Activated naive CD4-positive, alpha-beta T cell treated with anti-CD3 and anti-CD28 coated beads for 36 hours (primary cell): ENCODE measurements at regions not wholly inside any gene's neighbourhood (a gene's known extent, or its start where the extent isn't known, plus 50 kb on each side); places are given as distances from the start of the nearest gene placed in this dataset.

Experiments used
- CTCF ChIA-PET: fragments of 350-600 bp; sonication (Branson Sonifier 250); formaldehyde crosslinking; loops from one replicate; lab custom pipeline; 2021; ENCODE audit warnings: antibody characterized with exemption; lab: Charles Lee
- DNase-seq: peaks from one replicate; pipeline ENCODE4 v3.0.0-alpha.2; 2020
- H3K27ac Mint-ChIP-seq: one replicate; pipeline ENCODE4 v1.8.0; 2021; ENCODE audit warnings: mild to moderate bottlenecking, mixed read lengths
- H3K27me3 Mint-ChIP-seq: one replicate; pipeline ENCODE4 v1.8.0; 2021; ENCODE audit warnings: low read depth, mixed read lengths
- H3K36me3 Mint-ChIP-seq: one replicate; pipeline ENCODE4 v1.8.0; 2021; ENCODE audit warnings: low read depth, mixed read lengths
- H3K4me1 Mint-ChIP-seq: one replicate; pipeline ENCODE4 v1.8.0; 2021; ENCODE audit warnings: low read depth, mixed read lengths
- H3K4me3 Mint-ChIP-seq: one replicate; pipeline ENCODE4 v1.8.0; 2021; ENCODE audit warnings: mild to moderate bottlenecking, moderate library complexity, mixed read lengths
- H3K9me3 Mint-ChIP-seq: one replicate; pipeline ENCODE4 v1.8.0; 2021; ENCODE audit warnings: mixed read lengths
- intact Hi-C: fragments of 100-400 bp; cut with micrococcal nuclease; formaldehyde crosslinking; loops from one replicate; pipeline ENCODE4 v1.15.1; 2023

DNA sequence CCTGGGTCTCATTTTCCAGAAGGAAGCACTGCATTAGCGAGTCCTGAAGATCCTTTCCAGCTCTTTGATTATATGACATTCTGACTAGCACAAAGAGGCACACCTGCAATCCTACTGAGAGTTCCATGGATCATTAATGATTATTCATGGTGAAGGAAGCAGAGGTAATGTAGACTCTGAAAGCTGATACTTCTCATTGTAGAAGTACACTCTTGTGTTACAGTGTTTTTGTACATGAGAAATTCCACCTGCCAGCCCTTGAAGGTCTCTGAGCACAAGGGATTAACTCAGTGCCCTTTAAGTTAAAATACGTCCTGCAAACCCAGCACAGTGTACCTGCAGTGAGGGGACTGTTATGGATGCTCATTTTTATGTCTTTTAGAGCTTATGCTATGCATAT lies 558.8 kb upstream of the FBXO33 start:
- CTCF ChIA-PET = interaction anchor here (0.7 kb wide), 1 partner anchor 18 kb away, joined by 3 read pairs; no protein-coding TSS in a partner anchor
- no peaks in the 10 kb centered on the region for H3K36me3 Mint-ChIP-seq
- intact Hi-C loops = loop anchor here (5.0 kb wide), 1 partner anchor 311 kb away; no protein-coding TSS in a partner anchor
- no peak overlapping the region for H3K27ac Mint-ChIP-seq
- H3K9me3 Mint-ChIP-seq = no peaks in the 10 kb centered on the region
- no peak overlapping the region for H3K4me3 Mint-ChIP-seq
- H3K4me1 Mint-ChIP-seq = no peaks in the 10 kb centered on the region
- no peaks in the 10 kb centered on the region for H3K27me3 Mint-ChIP-seq
- no peak for DNase-seq

DNA sequence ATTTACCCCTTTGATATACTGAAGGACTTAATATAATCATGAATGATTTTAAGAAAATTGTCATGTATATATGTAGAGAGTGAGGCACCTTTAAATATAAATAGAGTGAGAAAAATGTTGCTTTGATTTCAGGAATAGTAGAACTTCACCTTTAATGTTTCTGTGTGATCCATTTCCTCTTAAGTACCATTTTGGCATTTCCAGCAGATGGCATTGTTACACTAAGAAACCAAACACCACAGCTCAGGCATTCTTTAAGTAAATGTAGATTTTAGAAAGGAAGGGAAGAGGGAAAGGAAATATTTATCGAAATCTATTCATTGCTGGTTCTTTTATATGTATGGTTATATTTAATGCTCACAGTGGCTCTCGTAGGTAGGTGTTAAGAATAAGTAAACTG lies 556.7 kb upstream of the FBXO33 start:
- Mint-ChIP-seq H3K27ac (no peak overlapping the region), H3K27me3 (no peaks in the 10 kb centered on the region), H3K4me3 (no peak overlapping the region), H3K4me1 (no peaks in the 10 kb centered on the region), H3K9me3 (no peaks in the 10 kb centered on the region), H3K36me3 (no peaks in the 10 kb centered on the region)
- CTCF ChIA-PET = interaction anchor here (1.3 kb wide), 1 partner anchor 23 kb away, joined by 3 read pairs; no protein-coding TSS in a partner anchor
- intact Hi-C loops = loop anchor here (5.0 kb wide), 2 partner anchors 497 to 1613 kb away; no protein-coding TSS in a partner anchor
- DNase-seq = no peak

DNA sequence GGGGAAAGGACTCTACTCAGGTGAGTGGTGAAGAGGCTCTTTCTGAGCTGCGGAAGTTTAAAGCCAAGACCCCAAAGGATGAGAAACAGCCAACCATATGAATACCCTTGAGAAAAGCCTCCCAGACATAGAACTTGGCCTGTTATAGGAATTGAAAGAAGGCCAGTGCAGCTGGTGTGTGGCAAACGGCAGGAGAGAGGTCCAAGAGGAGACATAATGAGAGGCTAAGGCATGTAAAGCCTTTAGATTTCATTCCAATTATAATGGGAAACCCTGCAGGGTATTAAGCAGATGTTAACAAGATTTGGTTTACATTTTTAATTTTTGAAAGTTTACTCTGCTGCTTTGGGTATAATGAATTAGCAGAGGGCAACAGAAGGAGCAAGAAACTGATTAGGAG lies 552.1 kb upstream of the FBXO33 start:
- CTCF ChIA-PET = no interaction called here
- Mint-ChIP-seq H3K9me3 (no peaks in the 10 kb centered on the region), H3K27ac (no peak overlapping the region), H3K4me1 (no peaks in the 10 kb centered on the region), H3K36me3 (no peaks in the 10 kb centered on the region), H3K27me3 (no peaks in the 10 kb centered on the region), H3K4me3 (no peak overlapping the region)
- DNase-seq = no peak
- intact Hi-C loops = no loop called here

DNA sequence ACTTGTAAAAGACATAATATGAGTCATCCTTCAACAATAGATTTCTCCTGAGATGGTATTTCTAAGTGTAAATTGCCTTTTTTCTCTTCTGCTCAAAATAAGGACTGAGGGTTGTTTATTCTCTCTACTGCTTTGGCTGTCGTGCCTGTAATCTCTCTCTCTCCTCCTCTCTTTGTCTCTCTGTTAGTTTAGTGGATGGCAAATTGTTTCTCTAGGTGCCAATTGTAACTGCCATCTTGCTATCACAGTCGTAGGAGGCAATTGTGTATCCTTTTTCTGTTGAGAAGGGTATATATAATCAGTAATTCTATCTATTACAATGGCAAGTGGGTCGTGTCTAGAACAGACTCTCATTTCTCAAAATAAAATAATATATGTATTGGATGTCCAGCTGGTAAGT lies 545.0 kb upstream of the FBXO33 start:
- CTCF ChIA-PET = no interaction called here
- no peak overlapping the region for H3K27ac Mint-ChIP-seq
- no peaks in the 10 kb centered on the region for H3K4me1 Mint-ChIP-seq
- H3K4me3 Mint-ChIP-seq = no peak overlapping the region
- no peaks in the 10 kb centered on the region for H3K27me3 Mint-ChIP-seq
- DNase-seq = no peak
- no peaks in the 10 kb centered on the region for H3K36me3 Mint-ChIP-seq
- no peaks in the 10 kb centered on the region for H3K9me3 Mint-ChIP-seq
- intact Hi-C loops = no loop called here

DNA sequence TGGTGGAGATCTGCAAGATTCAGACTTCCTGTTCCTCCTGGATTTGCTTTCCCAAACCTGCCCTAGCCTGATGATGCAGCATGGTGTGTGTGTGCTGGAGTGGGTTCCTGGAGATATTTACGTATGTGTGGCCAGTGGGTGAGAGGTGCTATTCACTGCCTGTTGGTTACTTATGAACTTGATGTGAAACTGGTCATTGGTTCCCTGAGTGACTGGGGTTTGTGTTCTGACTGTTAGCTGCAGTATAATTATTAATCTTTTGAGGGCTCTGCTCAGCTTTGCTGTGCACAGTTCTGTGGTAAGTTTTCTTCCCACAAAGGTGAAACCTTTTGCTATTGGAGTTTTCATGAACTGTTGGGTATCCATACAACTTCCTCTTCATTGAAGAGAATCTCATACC lies 541.8 kb upstream of the FBXO33 start:
- no peak overlapping the region for H3K27ac Mint-ChIP-seq
- H3K36me3 Mint-ChIP-seq = no peaks in the 10 kb centered on the region
- no peak overlapping the region for H3K4me3 Mint-ChIP-seq
- H3K4me1 Mint-ChIP-seq = no peaks in the 10 kb centered on the region
- H3K9me3 Mint-ChIP-seq = no peaks in the 10 kb centered on the region
- intact Hi-C loops = no loop called here
- H3K27me3 Mint-ChIP-seq = no peaks in the 10 kb centered on the region
- CTCF ChIA-PET = no interaction called here
- DNase-seq = no peak

DNA sequence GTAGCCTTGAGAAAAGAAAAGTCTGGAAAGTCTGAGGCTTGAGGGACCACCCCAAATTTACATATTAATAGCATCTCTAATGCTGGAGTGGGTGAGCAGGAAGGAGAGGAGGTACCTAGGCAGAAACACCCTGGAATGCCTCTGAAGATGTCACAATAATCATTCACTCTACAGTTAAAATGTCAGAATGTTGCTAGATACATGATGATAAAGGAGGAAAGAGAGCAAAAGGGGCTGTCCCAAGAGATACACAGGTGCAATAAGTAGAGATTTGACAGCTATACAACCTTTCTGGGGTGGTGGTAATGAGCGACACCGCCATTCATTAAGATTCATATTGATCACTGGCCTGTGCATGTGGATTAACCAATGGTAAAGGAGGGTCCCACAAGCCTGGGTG lies 540.5 kb upstream of the FBXO33 start:
- Mint-ChIP-seq H3K4me3 (no peak overlapping the region), H3K4me1 (no peaks in the 10 kb centered on the region), H3K36me3 (no peaks in the 10 kb centered on the region), H3K27me3 (no peaks in the 10 kb centered on the region), H3K27ac (no peak overlapping the region), H3K9me3 (no peaks in the 10 kb centered on the region)
- intact Hi-C loops = no loop called here
- CTCF ChIA-PET = no interaction called here
- DNase-seq = no peak

DNA sequence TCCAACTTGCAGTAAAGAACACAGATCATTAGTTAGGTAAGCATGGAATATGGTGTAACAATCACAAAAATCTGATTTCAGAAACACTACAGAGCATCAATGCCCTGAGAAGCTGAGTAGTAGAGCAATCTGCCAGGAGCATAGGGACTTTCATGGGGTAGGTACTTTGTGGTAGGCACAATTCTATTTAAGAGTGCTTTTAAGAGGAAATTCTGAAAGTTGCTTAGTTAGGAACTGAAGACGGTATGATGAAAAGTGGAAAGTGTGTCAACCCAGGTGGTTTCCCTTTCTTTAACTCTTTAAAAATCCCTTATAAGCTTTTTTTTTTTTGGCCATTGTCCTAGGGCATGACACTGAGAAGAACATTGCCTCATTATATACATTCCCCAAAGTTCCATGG lies 535.7 kb upstream of the FBXO33 start:
- CTCF ChIA-PET = no interaction called here
- H3K4me1 Mint-ChIP-seq = no peaks in the 10 kb centered on the region
- no peaks in the 10 kb centered on the region for H3K27me3 Mint-ChIP-seq
- peaks cover 3% of the 10 kb centered on the region for H3K9me3 Mint-ChIP-seq
- H3K27ac Mint-ChIP-seq = no peak overlapping the region
- intact Hi-C loops = no loop called here
- H3K4me3 Mint-ChIP-seq = no peak overlapping the region
- DNase-seq = no peak
- H3K36me3 Mint-ChIP-seq = no peaks in the 10 kb centered on the region

DNA sequence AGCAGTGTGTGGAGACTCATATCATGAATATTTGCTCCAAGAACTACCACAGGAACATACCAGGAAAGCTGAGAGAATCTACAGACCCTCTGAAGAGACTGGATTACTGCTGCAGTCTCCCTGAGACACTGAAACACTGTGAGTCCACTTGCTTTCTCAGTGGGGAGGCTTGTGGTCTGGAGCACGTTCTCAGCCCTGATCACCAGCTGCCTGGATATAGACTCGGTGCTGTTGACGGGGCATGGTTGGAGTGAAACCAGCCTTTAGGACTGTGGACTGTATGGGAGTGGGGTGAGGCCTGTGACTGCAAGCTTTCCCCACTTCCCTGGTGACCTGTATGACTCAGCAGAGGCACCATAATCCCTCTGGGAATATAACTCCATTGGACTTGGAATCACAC lies 525.8 kb upstream of the FBXO33 start:
- Mint-ChIP-seq H3K9me3 (peaks cover 28% of the 10 kb centered on the region), H3K27ac (no peak overlapping the region), H3K36me3 (no peaks in the 10 kb centered on the region), H3K27me3 (no peaks in the 10 kb centered on the region), H3K4me3 (no peak overlapping the region), H3K4me1 (no peaks in the 10 kb centered on the region)
- intact Hi-C loops = no loop called here
- CTCF ChIA-PET = interaction anchor here (1.5 kb wide), 1 partner anchor 13 kb away, joined by 3 read pairs; no protein-coding TSS in a partner anchor
- no peak for DNase-seq

DNA sequence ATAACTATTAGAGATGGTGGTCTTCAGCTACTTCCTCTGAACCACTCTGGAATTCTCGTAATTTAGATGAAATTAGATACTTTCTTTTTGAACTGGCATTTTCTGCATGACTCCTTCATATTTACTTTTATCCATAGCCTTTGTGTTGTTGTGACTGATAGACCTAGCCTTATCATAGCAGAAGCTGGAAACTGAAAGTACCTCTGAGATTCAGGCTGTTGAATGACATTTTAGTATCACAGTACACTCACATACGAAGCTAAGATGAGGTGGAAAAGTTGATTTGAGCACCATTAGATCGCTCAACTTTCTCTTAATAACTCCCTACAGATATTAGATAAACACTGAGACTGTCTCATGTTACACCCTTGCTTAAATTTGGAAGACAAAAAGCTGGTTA lies 525.1 kb upstream of the FBXO33 start:
- Mint-ChIP-seq H3K4me3 (no peak overlapping the region), H3K27ac (no peak overlapping the region), H3K9me3 (peaks cover 32% of the 10 kb centered on the region), H3K4me1 (no peaks in the 10 kb centered on the region), H3K27me3 (no peaks in the 10 kb centered on the region), H3K36me3 (no peaks in the 10 kb centered on the region)
- intact Hi-C loops = no loop called here
- no peak for DNase-seq
- CTCF ChIA-PET = interaction anchor here (1.5 kb wide), 1 partner anchor 14 kb away, joined by 3 read pairs; no protein-coding TSS in a partner anchor

DNA sequence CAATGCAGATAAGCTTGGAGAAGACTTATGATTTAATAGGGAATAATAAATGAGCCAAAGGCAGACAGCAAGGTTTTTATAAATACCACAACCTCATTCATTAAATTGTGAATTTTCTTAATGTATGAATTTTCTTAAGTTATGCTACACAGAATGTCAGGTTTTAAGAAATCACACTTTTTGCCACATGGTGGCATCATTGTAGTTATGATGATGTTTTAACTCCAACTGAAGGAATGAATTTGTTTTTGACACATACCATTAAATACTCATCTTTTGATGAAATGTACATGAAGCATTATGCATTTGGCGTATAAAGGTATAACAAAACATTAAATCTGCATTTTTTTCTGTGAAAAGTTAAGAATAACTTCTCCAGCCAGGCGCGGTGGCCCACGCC lies 524.1 kb upstream of the FBXO33 start:
- no peak for DNase-seq
- Mint-ChIP-seq H3K36me3 (no peaks in the 10 kb centered on the region), H3K27me3 (no peaks in the 10 kb centered on the region), H3K27ac (no peak overlapping the region), H3K9me3 (peaks cover 24% of the 10 kb centered on the region), H3K4me1 (no peaks in the 10 kb centered on the region), H3K4me3 (no peak overlapping the region)
- intact Hi-C loops = no loop called here
- CTCF ChIA-PET = no interaction called here

DNA sequence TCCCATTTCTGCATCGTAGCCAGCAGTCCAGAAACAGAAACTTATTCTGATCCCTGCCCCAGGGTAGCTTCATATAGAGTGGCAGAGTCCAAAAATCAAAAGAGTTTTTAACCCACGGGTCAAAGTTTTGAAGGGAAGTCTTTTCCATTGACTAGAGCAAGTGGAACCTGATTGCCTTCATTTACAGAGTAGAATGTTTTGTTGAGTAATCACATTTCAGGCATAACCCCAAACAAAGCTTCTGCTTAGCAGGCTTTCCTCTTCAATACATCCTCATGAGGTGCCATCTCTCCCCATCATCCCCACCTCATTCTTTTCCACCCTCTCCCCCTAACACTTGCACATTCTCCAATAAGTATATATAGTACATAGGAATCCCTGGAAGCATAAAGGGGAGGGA lies 516.0 kb upstream of the FBXO33 start:
- Mint-ChIP-seq H3K4me3 (no peak overlapping the region), H3K27ac (no peak overlapping the region), H3K27me3 (no peaks in the 10 kb centered on the region), H3K36me3 (no peaks in the 10 kb centered on the region), H3K9me3 (peaks cover 9% of the 10 kb centered on the region), H3K4me1 (no peaks in the 10 kb centered on the region)
- intact Hi-C loops = no loop called here
- CTCF ChIA-PET = no interaction called here
- DNase-seq = no peak

DNA sequence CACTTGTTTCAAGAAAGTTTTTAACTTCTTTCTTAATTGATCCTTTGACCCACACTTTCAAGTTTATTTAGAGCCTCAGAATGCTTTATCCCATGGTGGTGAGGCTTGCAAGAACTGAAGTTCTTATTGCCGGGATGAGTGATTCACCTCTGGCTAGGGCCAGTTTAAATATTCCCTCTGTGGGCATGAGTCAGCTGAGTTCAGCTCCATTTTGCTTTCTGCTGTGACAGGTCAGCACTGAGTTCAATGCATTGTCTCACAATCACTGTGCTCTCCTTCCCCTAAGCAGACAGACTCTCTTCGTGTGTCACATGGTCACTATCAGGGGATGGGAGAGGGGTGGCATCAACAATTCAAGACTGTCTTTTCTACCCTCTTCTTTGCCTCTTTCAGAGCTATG lies 514.6 kb upstream of the FBXO33 start:
- CTCF ChIA-PET = no interaction called here
- H3K36me3 Mint-ChIP-seq = no peaks in the 10 kb centered on the region
- H3K4me1 Mint-ChIP-seq = no peaks in the 10 kb centered on the region
- H3K4me3 Mint-ChIP-seq = no peak overlapping the region
- no peak overlapping the region for H3K27ac Mint-ChIP-seq
- intact Hi-C loops = no loop called here
- no peak for DNase-seq
- H3K27me3 Mint-ChIP-seq = no peaks in the 10 kb centered on the region
- peaks cover 3% of the 10 kb centered on the region for H3K9me3 Mint-ChIP-seq

DNA sequence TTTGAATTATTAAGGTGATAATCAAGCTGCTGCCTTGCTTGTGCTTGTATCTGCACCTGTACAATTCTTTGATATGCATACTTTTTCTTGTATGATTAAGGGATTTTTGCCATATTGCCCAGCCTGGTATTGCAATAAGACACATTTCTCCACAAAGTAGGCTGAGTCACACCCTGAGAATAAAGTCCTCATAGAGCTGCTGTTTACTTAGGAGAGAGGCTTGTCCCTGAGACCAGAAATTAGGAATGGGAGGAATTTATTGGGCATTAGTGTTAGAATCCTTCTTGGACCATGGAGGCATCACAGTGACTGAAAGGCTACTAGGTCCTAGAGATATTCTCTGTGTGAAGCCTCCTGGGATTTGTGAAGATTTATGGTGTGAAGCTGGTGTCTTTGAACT lies 506.8 kb upstream of the FBXO33 start:
- Mint-ChIP-seq H3K27ac (no peak overlapping the region), H3K4me3 (no peak overlapping the region), H3K9me3 (no peaks in the 10 kb centered on the region), H3K27me3 (no peaks in the 10 kb centered on the region), H3K36me3 (no peaks in the 10 kb centered on the region), H3K4me1 (no peaks in the 10 kb centered on the region)
- DNase-seq = no peak
- CTCF ChIA-PET = no interaction called here
- intact Hi-C loops = no loop called here
